Activated effector memory CD4-positive, alpha-beta T cell treated with anti-CD3 and anti-CD28 coated beads, Interleukin-2, amount 50 U/mL, for 16 hours (primary cell): ENCODE measurements at regions not wholly inside any gene's neighbourhood (a gene's known extent, or its start where the extent isn't known, plus 50 kb on each side); places are given as distances from the start of the nearest gene placed in this dataset.

ENCODE experiments used
- DNase-seq: peaks from one replicate; pipeline ENCODE4 v3.0.0-alpha.2; 2020

- no peak for DNase-seq
Measured at GRCh38 chr4:19772581-19772980, 479.1 kb upstream of the SLIT2 start.

GRCh38 chr4:19756661-19757060, 495.0 kb upstream of the SLIT2 start:
- DNase-seq: no peak

- no peak for DNase-seq
Measured at GRCh38 chr4:19752599-19752998, 499.1 kb upstream of the SLIT2 start.

- no peak for DNase-seq
Measured at GRCh38 chr4:19748519-19749479, 502.9 kb upstream of the SLIT2 start.

GRCh38 chr4:19746377-19746776, 505.3 kb upstream of the SLIT2 start:
- DNase-seq: no peak

GRCh38 chr4:19743115-19743638, 508.5 kb upstream of the SLIT2 start:
- no peak for DNase-seq

GRCh38 chr4:19739101-19739651, 512.5 kb upstream of the SLIT2 start:
- DNase-seq: no peak

- DNase-seq: no peak
Measured at GRCh38 chr4:19736968-19737756, 514.5 kb upstream of the SLIT2 start.

GRCh38 chr4:19735012-19735411, 516.7 kb upstream of the SLIT2 start:
- DNase-seq: no peak

GRCh38 chr4:19729886-19730651, 521.6 kb upstream of the SLIT2 start:
- no peak for DNase-seq

- no peak for DNase-seq
Measured at GRCh38 chr4:19728773-19729172, 522.9 kb upstream of the SLIT2 start.

- DNase-seq: no peak
Measured at GRCh38 chr4:19727141-19727540, 524.6 kb upstream of the SLIT2 start.

GRCh38 chr4:19725130-19725529, 526.6 kb upstream of the SLIT2 start:
- DNase-seq: no peak

GRCh38 chr4:19722404-19722803, 529.3 kb upstream of the SLIT2 start:
- no peak for DNase-seq

- DNase-seq: no peak
Measured at GRCh38 chr4:19721587-19721986, 530.1 kb upstream of the SLIT2 start.

GRCh38 chr4:19720610-19721009, 531.1 kb upstream of the SLIT2 start:
- DNase-seq: no peak

- no peak for DNase-seq
Measured at GRCh38 chr4:19720190-19720589, 531.5 kb upstream of the SLIT2 start.

- DNase-seq: no peak
Measured at GRCh38 chr4:19711871-19712270, 539.8 kb upstream of the SLIT2 start.

- DNase-seq: no peak
Measured at GRCh38 chr4:19707876-19708275, 543.8 kb upstream of the SLIT2 start.

- no peak for DNase-seq
Measured at GRCh38 chr4:19703391-19703790, 548.3 kb upstream of the SLIT2 start.

- no peak for DNase-seq
Measured at GRCh38 chr4:19700992-19701391, 550.7 kb upstream of the SLIT2 start.

- DNase-seq: no peak
Measured at GRCh38 chr4:19698961-19699360, 552.7 kb upstream of the SLIT2 start.

- DNase-seq: no peak
Measured at GRCh38 chr4:19694812-19695211, 556.9 kb upstream of the SLIT2 start.
